ENCODE measurements at regions not wholly inside any gene's neighbourhood (a gene's known extent, or its start where the extent isn't known, plus 50 kb on each side); places are given as distances from the start of the nearest gene placed in this dataset.

DNA sequence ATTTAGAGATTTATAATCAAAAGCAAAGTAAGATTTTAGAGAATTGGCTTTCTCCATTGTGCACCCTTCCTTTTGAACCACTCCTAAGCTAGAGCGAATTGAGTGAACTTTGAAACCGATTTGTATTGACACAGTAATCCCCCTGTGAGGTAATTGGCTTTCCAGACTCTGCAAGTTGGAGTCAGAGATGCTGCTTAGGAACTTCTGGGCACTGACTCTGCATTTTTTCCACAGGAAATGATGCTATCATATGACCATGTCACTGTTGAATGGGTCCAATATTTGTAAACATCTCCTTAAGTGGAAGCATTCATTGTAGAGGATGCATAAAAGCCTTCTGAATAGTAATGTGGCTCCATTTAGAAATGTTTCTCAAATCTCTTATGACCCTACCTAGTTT is 394.4 kb upstream of the ZNF608 start:
- H3K27ac ChIP-seq (ENCODE audit: low read length): no peak overlapping the region
- no peak overlapping the region for H3K9ac ChIP-seq (ENCODE audit: low read length in 2 of 2)
- no peaks in the 10 kb centered on the region for H3K9me3 ChIP-seq (ENCODE audit: control insufficient read depth in 2 of 2, low read length in 2 of 2)
- H3K36me3 ChIP-seq (ENCODE audit: control insufficient read depth in 2 of 2, insufficient read depth in 2 of 2, low read length in 2 of 2): no peaks in the 10 kb centered on the region
- H3K4me3 ChIP-seq (ENCODE audit: low read length in 2 of 2): no peak overlapping the region
- H3K4me1 ChIP-seq (ENCODE audit: control insufficient read depth, insufficient read depth, low read length): no peaks in the 10 kb centered on the region
- H3K27me3 ChIP-seq (ENCODE audit: control insufficient read depth in 1 of 2, insufficient read depth in 2 of 2, low read length in 2 of 2): no peaks in the 10 kb centered on the region

DNA sequence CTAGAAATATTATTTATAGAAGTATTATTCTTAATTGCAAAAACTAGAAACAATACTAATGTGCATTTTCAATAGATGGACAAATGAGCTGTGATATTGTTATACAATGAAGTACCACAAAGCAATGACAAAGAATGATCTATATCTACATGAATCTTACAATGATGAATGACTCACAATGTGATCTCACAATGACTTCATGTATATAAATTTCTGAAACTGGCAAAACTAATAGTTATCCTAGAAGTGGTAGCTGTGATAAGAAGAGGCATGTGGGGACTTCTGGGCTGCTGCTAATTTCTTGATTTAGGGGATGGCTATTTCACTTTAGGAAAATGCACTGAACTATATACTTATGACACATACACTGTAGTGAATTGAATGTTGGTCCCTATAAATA is 396.0 kb upstream of the ZNF608 start:
- H3K27me3 ChIP-seq (ENCODE audit: control insufficient read depth in 1 of 2, insufficient read depth in 2 of 2, low read length in 2 of 2): no peaks in the 10 kb centered on the region
- H3K9me3 ChIP-seq (ENCODE audit: control insufficient read depth in 2 of 2, low read length in 2 of 2): no peaks in the 10 kb centered on the region
- H3K36me3 ChIP-seq (ENCODE audit: control insufficient read depth in 2 of 2, insufficient read depth in 2 of 2, low read length in 2 of 2): no peaks in the 10 kb centered on the region
- no peaks in the 10 kb centered on the region for H3K4me1 ChIP-seq (ENCODE audit: control insufficient read depth, insufficient read depth, low read length)
- no peak overlapping the region for H3K27ac ChIP-seq (ENCODE audit: low read length)
- H3K9ac ChIP-seq (ENCODE audit: low read length in 2 of 2): no peak overlapping the region
- no peak overlapping the region for H3K4me3 ChIP-seq (ENCODE audit: low read length in 2 of 2)

DNA sequence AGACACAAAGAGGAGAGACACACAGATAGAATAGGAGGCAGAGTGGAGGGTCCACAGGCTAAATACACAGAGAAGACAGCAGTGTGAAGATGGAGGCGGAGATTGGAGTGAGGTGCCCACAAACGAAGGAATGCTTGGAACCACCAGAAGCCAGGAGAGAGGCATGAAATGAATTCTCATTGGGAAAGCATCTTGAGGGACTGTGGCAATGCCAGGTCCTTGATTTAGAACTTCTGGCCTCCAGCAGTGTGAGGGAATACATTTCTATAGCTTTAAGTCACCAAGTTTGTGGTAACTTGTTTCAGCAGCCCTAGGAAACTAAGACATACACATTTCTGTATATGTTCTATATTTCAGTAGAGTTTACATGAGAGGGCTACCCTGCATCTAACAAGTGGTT is 396.6 kb upstream of the ZNF608 start:
- Histone ChIP-seq H3K36me3 (ENCODE audit: control insufficient read depth in 2 of 2, insufficient read depth in 2 of 2, low read length in 2 of 2) (no peaks in the 10 kb centered on the region), H3K4me1 (ENCODE audit: control insufficient read depth, insufficient read depth, low read length) (no peaks in the 10 kb centered on the region), H3K4me3 (ENCODE audit: low read length in 2 of 2) (no peak overlapping the region), H3K27ac (ENCODE audit: low read length) (no peak overlapping the region), H3K9ac (ENCODE audit: low read length in 2 of 2) (no peak overlapping the region), H3K27me3 (ENCODE audit: control insufficient read depth in 1 of 2, insufficient read depth in 2 of 2, low read length in 2 of 2) (no peaks in the 10 kb centered on the region), H3K9me3 (ENCODE audit: control insufficient read depth in 2 of 2, low read length in 2 of 2) (no peaks in the 10 kb centered on the region)

DNA sequence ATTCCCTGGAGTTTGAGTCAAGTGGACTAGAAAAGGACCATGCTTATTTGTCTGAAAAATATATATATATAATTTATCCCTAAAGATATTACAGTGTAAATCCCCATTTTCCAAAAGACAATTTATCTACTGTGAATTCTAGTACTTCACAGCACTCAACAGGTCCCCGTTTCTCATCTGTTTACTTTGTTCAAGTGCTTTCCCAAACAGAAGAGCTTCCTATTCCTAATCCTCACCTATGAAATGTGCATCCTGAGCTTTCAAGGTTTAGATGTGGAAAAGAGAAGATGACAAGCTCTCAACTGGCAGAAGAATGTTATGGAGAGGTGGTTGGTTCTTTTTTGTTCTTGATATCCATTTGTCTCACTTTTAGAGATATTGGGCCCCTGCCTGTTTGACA is 401.6 kb upstream of the ZNF608 start:
- Histone ChIP-seq H3K4me3 (ENCODE audit: low read length in 2 of 2) (no peak overlapping the region), H3K27ac (ENCODE audit: low read length) (no peak overlapping the region), H3K36me3 (ENCODE audit: control insufficient read depth in 2 of 2, insufficient read depth in 2 of 2, low read length in 2 of 2) (no peaks in the 10 kb centered on the region), H3K9me3 (ENCODE audit: control insufficient read depth in 2 of 2, low read length in 2 of 2) (no peaks in the 10 kb centered on the region), H3K4me1 (ENCODE audit: control insufficient read depth, insufficient read depth, low read length) (no peaks in the 10 kb centered on the region), H3K9ac (ENCODE audit: low read length in 2 of 2) (no peak overlapping the region), H3K27me3 (ENCODE audit: control insufficient read depth in 1 of 2, insufficient read depth in 2 of 2, low read length in 2 of 2) (no peaks in the 10 kb centered on the region)

DNA sequence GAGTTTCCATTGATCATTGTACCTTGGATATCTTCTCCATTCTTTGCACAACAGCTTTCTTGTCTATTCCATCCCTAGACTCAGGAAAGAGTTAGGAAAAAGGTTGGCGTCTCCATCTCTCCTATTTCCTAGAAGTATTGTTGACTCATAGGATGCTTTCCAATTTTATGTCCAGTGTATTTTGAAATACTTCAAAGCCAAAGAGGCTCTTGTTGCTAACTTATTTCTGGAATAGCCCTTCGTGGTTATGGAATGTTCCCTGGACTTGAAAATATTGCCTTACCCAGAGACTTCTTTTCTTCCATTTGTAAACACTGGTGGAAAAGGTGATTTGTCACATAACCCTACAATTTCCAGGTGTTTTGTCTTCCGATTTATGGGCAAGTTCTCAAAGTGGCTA is 402.3 kb upstream of the ZNF608 start:
- Histone ChIP-seq H3K4me3 (ENCODE audit: low read length in 2 of 2) (no peak overlapping the region), H3K4me1 (ENCODE audit: control insufficient read depth, insufficient read depth, low read length) (no peaks in the 10 kb centered on the region), H3K27ac (ENCODE audit: low read length) (no peak overlapping the region), H3K36me3 (ENCODE audit: control insufficient read depth in 2 of 2, insufficient read depth in 2 of 2, low read length in 2 of 2) (no peaks in the 10 kb centered on the region), H3K9me3 (ENCODE audit: control insufficient read depth in 2 of 2, low read length in 2 of 2) (no peaks in the 10 kb centered on the region), H3K27me3 (ENCODE audit: control insufficient read depth in 1 of 2, insufficient read depth in 2 of 2, low read length in 2 of 2) (no peaks in the 10 kb centered on the region), H3K9ac (ENCODE audit: low read length in 2 of 2) (no peak overlapping the region)

DNA sequence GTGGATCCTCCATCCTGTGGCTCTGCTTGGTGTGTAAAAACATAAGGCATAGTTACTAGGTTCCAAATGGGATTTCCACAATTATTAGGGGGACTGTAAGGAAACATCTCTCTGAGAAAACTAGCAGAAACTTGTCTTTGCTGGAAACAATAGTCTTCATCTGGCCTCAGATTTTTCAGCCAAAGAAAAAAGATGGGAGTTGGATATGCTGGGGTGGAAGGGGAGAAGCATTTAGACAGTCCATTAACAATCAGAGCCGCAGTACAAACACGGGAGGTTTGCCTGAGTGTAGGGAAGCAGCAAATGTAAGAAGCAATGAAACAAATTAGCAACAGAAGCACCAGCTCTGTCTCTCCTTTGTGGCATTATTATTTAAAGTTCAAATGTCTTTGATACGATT is 402.7 kb upstream of the ZNF608 start:
- Histone ChIP-seq H3K4me1 (ENCODE audit: control insufficient read depth, insufficient read depth, low read length) (no peaks in the 10 kb centered on the region), H3K4me3 (ENCODE audit: low read length in 2 of 2) (no peak overlapping the region), H3K36me3 (ENCODE audit: control insufficient read depth in 2 of 2, insufficient read depth in 2 of 2, low read length in 2 of 2) (no peaks in the 10 kb centered on the region), H3K9ac (ENCODE audit: low read length in 2 of 2) (no peak overlapping the region), H3K9me3 (ENCODE audit: control insufficient read depth in 2 of 2, low read length in 2 of 2) (no peaks in the 10 kb centered on the region), H3K27ac (ENCODE audit: low read length) (no peak overlapping the region), H3K27me3 (ENCODE audit: control insufficient read depth in 1 of 2, insufficient read depth in 2 of 2, low read length in 2 of 2) (no peaks in the 10 kb centered on the region)

DNA sequence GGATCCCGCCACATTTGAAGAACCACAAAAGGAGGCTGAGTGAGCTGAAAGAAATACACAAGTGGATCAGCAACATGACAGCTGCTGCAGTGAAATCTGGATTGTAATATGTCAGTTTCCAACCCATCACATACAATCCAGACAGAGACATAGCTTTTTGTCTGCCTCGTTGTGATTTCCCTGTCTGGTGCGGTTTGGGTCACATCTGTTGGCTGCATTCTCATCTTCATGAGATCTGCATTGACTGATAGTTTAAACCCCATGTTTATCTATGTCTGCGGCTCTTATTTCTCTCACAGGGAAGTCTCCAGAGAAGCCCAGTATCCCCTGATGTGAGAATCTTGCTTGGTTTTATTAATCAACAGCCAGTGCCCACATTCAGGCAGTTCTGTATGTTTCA is 403.1 kb upstream of the ZNF608 start:
- no peak overlapping the region for H3K4me3 ChIP-seq (ENCODE audit: low read length in 2 of 2)
- H3K27me3 ChIP-seq (ENCODE audit: control insufficient read depth in 1 of 2, insufficient read depth in 2 of 2, low read length in 2 of 2): no peaks in the 10 kb centered on the region
- no peaks in the 10 kb centered on the region for H3K4me1 ChIP-seq (ENCODE audit: control insufficient read depth, insufficient read depth, low read length)
- H3K9me3 ChIP-seq (ENCODE audit: control insufficient read depth in 2 of 2, low read length in 2 of 2): no peaks in the 10 kb centered on the region
- no peak overlapping the region for H3K9ac ChIP-seq (ENCODE audit: low read length in 2 of 2)
- H3K27ac ChIP-seq (ENCODE audit: low read length): no peak overlapping the region
- H3K36me3 ChIP-seq (ENCODE audit: control insufficient read depth in 2 of 2, insufficient read depth in 2 of 2, low read length in 2 of 2): no peaks in the 10 kb centered on the region

DNA sequence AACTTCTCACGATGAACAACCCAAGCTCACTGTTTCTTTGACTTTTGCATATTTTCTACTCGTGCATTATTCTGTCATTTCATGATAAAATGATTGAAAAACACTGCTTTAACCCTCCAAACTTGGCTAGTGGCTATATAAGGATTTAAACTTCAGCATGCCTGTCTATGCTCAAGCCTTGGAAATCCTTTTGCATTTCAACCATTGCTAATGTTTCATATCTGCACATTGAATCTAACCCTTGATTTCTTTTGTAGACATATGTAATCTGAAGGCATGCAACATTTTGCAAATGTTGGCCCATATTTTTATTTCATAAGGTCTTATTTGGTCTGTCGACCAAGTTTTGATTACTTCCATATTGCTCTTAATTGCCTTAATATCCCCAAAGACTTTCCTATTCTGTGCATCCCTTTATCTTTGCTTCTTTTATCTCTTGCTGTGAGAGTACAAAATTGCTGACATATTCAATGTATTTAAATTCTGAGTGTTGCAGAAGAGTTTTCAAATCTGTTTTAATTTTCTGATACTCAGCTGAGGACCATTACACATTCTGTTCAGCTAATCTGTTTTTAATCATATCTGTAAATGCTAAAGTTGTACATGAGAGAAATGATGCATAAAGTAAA is 403.7 kb upstream of the ZNF608 start:
- no peaks in the 10 kb centered on the region for H3K4me1 ChIP-seq (ENCODE audit: control insufficient read depth, insufficient read depth, low read length)
- H3K9me3 ChIP-seq (ENCODE audit: control insufficient read depth in 2 of 2, low read length in 2 of 2): no peaks in the 10 kb centered on the region
- no peak overlapping the region for H3K27ac ChIP-seq (ENCODE audit: low read length)
- H3K9ac ChIP-seq (ENCODE audit: low read length in 2 of 2): no peak overlapping the region
- H3K36me3 ChIP-seq (ENCODE audit: control insufficient read depth in 2 of 2, insufficient read depth in 2 of 2, low read length in 2 of 2): no peaks in the 10 kb centered on the region
- no peak overlapping the region for H3K4me3 ChIP-seq (ENCODE audit: low read length in 2 of 2)
- no peaks in the 10 kb centered on the region for H3K27me3 ChIP-seq (ENCODE audit: control insufficient read depth in 1 of 2, insufficient read depth in 2 of 2, low read length in 2 of 2)

DNA sequence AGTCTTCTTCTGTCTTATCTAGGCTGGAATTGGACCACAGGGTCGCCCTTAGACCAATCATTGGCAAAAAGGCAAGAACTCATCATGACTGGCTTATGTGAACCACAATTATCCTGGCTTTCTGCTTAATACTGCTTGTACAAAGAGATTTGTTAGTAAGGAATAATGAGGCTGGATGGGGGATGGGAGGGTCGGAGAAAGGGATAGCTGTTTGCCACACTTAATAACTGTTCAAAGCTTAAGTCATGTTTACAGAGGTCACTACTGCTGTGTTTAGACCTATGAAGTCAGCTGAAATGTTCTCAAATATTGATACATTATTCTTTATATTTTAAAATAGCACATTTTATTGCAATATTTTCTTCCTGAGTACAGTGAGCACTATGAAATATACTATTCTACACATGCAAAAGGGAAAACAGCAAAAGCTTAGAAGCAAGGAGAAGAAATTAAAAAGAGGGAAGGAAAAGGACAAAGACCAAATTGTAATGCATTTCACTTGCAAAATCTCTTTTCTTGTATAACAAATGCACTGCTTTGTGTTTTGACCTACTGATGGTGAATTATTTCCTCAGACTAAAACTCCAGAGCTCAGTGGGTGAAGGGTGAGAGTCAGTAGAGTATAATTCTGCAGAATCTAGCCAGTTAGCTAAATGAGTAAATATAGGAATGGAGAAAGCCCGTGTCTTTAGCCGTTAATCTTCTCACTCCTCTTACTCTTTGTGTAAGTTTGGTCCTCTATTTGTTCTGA is 404.9 kb upstream of the ZNF608 start:
- Histone ChIP-seq H3K9ac (ENCODE audit: low read length in 2 of 2) (no peak overlapping the region), H3K36me3 (ENCODE audit: control insufficient read depth in 2 of 2, insufficient read depth in 2 of 2, low read length in 2 of 2) (no peaks in the 10 kb centered on the region), H3K27me3 (ENCODE audit: control insufficient read depth in 1 of 2, insufficient read depth in 2 of 2, low read length in 2 of 2) (no peaks in the 10 kb centered on the region), H3K9me3 (ENCODE audit: control insufficient read depth in 2 of 2, low read length in 2 of 2) (no peaks in the 10 kb centered on the region), H3K4me1 (ENCODE audit: control insufficient read depth, insufficient read depth, low read length) (no peaks in the 10 kb centered on the region), H3K27ac (ENCODE audit: low read length) (no peak overlapping the region), H3K4me3 (ENCODE audit: low read length in 2 of 2) (no peak overlapping the region)

DNA sequence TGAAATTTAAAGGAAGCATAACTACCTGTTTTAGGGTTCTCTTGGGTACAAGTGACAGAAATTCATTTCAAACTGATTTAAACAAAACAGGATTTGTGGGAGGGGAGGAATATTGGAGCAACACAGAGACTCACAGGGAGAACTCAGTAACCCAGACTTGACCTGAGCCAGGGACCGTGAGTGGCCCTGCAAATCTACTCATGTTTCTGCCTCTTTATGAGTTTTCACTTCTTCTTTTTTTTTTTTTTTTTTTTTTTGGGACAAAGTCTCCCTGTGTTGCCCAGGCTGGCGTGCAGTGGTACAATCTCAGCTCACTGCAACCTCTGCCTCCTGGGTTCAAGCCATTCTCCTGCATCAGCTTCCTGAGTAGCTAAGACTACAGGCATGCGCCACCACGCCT is 405.6 kb upstream of the ZNF608 start:
- no peak overlapping the region for H3K9ac ChIP-seq (ENCODE audit: low read length in 2 of 2)
- no peaks in the 10 kb centered on the region for H3K4me1 ChIP-seq (ENCODE audit: control insufficient read depth, insufficient read depth, low read length)
- no peak overlapping the region for H3K27ac ChIP-seq (ENCODE audit: low read length)
- H3K9me3 ChIP-seq (ENCODE audit: control insufficient read depth in 2 of 2, low read length in 2 of 2): no peaks in the 10 kb centered on the region
- no peaks in the 10 kb centered on the region for H3K36me3 ChIP-seq (ENCODE audit: control insufficient read depth in 2 of 2, insufficient read depth in 2 of 2, low read length in 2 of 2)
- no peak overlapping the region for H3K4me3 ChIP-seq (ENCODE audit: low read length in 2 of 2)
- no peaks in the 10 kb centered on the region for H3K27me3 ChIP-seq (ENCODE audit: control insufficient read depth in 1 of 2, insufficient read depth in 2 of 2, low read length in 2 of 2)

DNA sequence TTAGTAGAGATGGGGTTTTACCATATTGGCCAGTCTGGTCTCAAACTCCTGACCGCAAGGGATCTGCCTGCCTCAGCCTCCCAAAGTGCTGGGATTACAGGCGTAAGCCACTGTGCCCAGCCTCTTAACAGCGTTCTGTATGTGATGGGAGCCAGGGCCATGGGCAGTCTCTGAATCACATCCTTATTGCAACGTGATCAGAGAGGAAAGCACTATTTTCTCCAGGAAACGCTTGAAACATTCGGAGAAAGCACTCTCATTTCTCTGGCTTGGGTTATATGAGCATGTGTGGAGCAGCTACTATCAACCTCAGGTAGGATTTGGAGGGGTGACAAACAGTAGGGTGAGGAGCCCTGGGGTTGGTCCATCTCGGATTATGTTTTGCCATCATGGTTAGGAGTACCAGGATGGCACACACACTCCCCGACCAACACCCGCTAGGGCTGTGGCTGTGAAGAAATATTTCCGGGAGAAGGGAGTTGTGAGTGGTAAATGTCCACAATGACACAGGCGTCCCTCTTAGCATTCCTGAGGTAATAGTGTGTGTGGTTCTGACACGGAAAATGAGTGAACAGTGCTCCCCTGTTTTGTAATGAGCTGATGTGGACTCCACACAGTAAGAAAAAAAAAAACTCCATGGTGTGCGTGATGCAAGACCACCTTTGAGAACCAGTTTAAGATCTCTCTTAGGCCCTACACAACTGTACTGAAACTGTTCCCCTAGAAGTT is 406.2 kb upstream of the ZNF608 start:
- H3K27ac ChIP-seq (ENCODE audit: low read length): no peak overlapping the region
- no peaks in the 10 kb centered on the region for H3K36me3 ChIP-seq (ENCODE audit: control insufficient read depth in 2 of 2, insufficient read depth in 2 of 2, low read length in 2 of 2)
- no peaks in the 10 kb centered on the region for H3K4me1 ChIP-seq (ENCODE audit: control insufficient read depth, insufficient read depth, low read length)
- H3K27me3 ChIP-seq (ENCODE audit: control insufficient read depth in 1 of 2, insufficient read depth in 2 of 2, low read length in 2 of 2): no peaks in the 10 kb centered on the region
- no peak overlapping the region for H3K4me3 ChIP-seq (ENCODE audit: low read length in 2 of 2)
- H3K9me3 ChIP-seq (ENCODE audit: control insufficient read depth in 2 of 2, low read length in 2 of 2): no peaks in the 10 kb centered on the region
- H3K9ac ChIP-seq (ENCODE audit: low read length in 2 of 2): no peak overlapping the region

Data from stomach smooth muscle (tissue), 2 donors.